CMK (cell line): ENCODE measurements at regions not wholly inside any gene's neighbourhood (a gene's known extent, or its start where the extent isn't known, plus 50 kb on each side); places are given as distances from the start of the nearest gene placed in this dataset.

Experiments
- DNase-seq: peaks from one replicate; pipeline ENCODE4 v3.0.0-alpha.2; 2010; ENCODE audit warnings: low read depth

DNA sequence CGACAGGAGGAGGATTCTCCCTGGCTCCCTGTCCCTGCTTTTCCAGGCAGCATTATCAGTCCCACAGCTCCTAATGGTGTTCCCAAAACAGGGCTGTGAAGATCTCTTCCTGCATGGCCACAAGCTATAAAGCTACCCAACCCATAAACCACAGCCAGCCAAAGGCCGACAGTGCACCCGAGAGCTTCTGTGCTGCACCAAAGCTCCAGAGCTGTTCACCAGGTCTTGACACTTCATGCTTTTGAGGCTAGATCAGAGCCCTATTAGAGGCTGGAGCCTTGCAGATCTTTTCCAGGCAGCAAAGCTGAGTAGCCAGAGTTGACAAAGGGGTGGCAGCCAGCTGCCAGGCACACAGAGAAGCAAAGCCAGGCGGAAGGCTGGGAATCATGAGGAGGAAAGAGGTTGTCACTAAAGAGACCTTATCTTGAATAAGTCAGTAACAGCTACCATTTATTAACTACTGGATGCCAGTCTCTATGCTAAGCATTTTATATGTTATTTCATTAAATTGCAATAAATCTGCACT lies 180.4 kb downstream of the KATNAL1 start:
- no peak for DNase-seq

DNA sequence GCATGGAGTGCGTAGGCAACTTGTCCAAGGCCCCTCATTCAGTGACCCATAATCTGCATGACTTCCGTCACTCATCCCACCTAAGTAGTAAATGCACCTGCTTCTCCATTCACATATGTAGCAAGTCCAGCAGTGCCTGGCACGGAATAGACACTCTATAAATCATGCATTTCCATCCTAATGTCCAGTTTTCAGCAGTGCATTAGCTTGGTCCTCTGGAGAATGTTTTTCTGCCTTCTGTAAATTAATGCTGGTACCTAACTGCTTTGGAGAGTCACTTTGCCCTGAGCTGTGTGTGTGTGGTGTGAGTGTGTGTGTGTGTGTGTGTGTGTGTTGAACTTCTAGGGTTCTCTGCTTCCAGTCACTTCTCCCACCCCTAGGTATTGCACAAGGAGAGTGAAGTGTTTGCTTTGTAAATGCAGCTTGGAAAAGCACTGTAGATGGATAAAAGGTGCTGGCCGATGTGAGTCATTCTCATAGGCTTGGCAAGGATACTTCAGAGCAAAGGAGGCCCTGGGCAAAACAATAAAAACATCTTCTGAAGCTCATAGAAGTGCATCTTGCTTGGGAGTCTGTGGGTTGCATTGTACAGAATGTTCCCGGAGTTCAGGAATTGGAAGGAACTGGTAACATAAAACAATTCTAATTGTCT lies 181.8 kb downstream of the KATNAL1 start:
- DNase-seq = no peak

DNA sequence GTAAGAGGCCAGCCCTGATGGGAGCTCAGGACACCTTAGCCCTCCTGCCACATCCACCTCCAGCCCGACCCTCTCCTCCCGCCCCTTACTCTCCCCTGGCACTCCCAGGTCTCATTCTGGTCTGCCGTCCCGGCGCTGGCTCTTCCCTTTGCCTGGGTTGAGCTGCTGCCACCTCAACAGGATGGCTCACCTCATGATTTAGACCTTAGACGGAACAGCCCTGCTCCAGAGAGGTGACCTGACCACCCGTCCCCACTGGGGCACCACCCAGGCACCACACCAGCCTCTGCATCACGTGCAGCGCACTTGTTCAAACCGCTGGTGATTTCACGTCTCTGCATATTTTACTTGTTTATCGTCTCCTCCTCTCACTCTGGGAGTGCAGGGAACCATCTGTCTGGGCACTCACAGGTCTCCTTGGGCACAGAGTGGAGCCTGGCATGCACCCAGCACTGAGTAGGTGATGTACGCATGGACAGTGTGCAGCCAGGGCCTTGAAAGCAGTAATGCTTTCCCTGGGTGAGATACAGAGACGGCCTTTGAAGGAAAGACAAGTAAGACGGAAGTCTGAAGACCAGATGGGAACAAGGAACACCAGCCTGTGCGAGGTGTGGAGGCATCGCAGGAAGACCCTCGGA lies 183.1 kb downstream of the KATNAL1 start:
- no peak for DNase-seq

DNA sequence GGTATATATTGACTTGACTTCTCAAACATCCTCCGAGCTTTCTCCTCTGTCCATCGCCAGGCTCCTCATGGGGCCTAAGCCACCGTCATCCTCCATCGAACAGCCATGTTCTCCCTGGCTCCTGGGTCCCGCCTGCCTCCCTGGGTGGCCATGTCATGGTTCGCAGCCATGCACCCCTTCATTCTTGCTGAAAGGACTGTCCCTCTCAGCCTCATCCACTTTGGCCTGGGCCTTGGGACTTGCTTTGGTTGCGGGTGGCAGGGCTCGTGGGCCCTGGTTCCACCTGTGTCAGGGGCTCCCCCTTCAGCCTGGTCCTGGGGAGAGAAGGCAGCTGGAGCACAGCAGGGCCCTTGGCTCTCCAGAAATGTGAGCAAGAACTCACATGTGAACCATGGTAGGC lies 183.8 kb downstream of the KATNAL1 start:
- DNase-seq = no peak

DNA sequence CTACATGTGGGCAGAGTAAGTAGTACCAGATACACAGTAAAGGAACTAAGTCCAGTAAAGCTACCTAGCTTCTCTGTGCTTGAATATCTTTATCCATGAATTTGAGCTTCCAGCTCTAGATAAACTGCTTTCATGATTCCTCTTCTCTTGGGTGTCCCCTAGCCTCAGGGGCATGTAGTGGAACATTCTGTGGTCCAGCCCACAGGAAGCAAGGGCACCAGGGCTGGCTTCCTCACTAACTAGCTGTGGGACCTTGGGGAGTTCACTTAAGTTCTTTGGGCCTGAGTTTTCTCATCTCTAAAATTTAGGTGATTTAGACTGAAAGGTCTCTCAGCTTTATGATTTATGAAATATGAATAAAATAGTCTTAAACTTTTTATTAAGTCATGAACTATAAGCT lies 185.7 kb downstream of the KATNAL1 start:
- no peak for DNase-seq

DNA sequence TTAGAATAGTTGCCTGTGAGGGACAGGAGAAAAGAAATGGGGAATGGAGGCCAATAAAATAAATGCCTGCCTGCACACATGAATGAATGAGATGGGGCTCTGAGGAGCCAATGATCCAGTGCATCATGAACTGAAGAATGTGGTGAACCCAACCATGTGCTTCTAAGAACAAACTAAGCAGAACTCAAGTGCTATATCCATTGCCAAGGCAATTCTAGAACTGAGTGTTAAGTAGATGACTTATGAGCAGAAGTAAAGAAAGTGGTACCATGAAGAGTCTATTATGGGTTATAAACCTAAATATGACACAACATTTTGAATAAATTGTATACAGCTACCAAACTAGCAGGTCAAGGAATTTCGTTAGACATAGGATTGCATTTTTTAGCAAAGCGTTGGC lies 186.1 kb downstream of the KATNAL1 start:
- no peak for DNase-seq

DNA sequence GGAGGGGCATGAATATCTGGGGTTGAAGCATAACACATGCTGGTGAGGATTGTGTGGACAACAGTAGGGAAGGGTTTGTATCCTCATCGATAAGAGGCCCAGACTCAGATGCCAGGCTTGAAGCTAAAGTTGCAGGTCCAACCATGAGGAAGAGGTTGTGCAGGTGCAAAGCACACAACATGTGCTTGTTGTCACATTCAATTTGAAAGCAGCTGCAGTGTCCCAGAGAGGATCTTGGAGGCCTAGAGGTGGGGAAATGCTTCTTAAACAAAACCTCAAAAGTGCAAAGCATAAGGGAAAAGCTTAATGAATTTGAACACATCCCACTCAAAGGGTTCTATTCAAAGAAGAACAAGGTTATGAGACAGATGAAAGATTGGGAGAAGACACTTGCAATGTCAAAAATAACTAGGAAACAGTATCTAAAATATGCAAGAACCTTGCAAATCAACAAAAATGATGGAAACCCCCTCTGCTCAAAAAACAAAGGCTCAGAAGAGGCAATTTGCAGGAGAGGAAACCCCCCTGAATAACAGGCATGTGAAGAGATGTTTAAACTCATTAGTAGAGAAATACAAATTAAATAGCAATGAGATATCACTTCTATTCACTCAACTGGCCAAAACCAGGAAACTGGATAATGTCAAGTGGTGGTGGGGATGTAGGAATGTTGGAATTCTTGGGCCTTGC lies 187.1 kb downstream of the KATNAL1 start:
- no peak for DNase-seq

DNA sequence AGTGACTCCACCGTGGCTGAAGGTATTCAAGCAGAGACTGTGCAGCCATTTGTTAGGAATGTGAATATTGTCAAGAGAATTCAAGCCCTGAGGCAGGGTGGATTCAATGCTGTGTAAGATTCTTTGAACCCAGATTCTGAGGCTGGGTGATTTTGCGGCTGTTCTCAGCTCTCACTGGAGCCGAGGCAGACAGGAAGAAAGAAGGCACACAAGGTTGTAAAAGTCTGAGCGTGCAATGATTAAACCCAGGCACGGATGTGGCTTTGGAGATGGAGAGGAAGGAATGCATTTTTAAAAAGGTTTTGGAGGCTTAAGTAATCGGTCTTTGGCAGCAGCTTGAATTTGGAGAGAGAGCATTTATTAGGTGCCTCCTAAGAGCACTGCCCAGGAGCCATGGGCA lies 187.9 kb downstream of the KATNAL1 start:
- DNase-seq = no peak

DNA sequence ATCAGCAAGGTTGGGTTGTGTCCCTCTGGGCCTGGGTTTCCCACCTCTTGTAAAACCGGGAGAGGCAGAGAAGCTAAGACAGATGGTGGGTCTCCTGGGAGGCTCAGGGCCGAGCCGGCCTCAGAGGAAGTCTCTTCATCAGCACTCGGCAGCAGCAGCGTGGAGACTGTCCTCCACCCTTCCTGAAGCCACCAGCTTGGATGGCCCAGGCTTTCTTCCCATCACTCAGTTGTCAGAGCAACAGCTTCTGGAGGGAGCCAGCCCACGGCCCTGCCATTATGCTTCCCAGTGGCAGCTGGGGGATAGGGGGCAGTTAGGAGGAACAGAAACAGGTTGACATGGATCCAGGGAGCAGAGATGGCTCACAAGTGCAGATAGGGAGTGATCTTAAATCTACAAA lies 191.0 kb downstream of the KATNAL1 start:
- DNase-seq = no peak

DNA sequence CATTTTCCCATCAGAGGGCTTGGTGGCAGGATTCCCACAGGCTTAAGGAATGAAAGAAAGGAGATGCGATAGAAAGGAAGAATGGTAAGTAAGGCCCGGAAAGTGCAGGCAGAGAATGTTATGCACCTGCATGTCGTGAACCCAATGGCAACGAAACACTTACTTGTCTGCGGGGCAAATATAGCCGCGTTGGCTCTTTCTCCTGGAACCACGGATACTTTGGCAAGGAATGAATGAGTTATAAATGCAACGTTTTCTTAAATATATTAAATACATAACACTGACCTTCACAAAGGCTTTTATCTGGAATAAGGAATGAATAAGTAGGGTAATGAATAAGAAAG lies 192.1 kb downstream of the KATNAL1 start:
- DNase-seq = no peak

DNA sequence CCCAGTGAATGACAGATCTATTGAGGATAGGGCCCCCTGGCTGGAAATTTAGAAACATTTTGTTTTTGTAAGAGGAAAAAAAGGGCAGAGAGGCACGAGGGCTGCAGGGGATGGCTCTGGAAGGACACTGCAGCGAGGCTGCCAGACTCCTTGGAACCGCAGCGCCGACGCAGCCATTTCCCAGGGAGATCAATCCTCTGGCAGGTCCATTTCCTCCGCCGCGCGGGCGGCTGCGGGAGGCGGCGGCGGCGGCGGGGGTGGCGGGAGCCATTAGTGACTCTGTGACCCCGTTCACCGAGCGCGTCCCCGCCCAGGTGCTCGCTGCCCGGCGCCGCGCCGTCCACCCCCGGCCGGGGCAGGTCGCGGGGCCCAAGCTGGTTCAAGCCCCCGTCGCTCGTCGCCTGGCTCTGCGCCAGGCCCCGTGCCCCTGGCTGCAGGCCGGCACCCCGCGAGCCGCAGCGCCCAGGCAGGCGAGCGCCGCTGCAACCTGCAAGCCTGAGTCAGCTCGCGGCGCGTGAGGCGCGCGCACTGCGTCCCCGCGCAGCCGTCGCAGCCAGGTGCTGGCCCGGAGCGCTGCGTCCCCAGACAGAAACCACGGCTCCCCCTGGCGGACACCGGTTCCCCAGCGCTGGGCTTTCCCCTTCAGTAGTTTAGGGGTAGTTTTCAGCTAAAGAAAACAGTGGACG lies 192.6 kb downstream of the KATNAL1 start:
- peak; percentile 52 for DNase-seq

DNA sequence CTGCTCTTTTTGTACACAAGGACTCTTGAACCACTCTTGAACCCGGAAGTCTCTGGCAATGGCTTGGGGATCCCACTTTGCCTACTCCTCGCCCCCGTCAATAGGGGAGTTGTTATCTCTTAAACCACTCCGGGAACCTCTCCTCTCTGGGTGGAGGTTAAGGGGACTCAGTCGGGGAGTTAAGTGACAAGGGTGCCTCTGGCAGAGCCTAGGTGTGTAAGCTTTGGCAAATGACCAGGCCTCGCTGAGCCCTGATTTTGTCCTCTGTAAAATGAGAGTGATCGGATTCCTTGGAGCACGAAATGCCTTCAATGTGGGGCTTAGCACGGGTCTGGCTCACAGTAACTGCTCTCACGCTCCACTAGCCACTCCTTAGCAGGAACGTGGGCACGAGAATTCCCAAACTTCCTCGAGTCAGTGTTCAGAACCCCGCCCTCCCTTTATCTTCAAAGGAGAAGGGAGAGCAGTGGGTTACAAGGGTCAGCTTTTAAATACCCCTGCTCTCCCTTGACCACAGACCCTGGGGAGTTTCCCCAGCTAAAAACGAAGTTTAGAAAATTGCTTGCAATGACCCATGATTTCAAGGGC lies 193.3 kb downstream of the KATNAL1 start:
- no peak for DNase-seq

DNA sequence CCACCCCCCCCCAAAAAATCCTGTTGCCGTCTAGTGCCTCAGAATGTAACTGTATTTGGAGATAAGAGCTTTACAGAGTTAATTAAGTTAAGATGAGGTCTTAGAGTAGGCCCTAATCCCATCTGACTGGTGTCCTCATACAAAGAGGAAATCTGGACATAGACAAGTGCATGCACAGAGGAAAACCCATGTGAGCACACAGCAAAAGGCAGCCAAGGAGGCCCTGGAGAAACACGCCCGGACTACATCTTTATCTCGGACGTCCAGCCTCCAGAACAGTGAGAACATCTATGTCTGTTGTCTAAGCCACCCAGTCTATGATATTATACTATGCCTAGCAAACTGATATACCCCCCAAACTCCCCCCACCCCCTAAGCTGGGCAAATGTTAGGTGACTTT lies 193.8 kb downstream of the KATNAL1 start:
- no peak for DNase-seq

DNA sequence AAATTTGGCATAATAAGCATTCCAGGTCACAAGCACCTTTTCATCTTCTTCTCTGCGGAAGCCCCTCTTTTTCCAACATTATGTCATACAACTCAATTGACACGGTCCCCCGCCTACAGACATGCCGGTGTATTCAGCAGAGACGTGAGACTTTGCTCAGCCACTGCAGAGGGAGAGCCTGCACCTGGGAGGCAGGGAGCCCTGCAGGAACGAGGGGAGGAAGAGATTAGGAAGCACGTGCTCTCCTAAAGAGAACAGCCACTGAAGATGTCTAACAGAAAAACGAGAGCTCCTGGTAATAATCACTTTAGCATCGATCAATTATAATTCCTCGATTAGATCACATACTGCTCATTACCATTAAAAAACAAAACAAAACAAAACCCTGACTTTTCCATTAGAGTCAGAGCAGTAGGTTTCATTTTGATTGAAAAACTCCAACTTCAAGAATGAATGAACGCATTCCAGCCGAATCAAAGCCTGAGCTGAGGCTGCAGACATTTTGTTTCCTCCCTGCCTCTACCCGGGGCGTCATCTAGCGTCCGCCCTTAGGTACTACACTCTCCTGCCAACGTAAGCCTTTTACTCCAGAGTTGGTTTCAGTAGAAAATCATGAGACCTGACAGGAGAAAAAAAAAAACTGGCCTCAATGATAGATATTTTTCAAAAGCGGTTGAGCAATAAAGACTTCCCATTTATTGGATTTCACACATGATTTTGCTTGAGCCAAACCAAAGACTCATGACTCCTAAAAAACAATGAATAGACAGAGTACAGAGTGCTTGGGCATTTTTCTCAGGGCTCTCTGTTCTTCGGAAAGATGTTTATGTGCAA lies 194.5 kb downstream of the KATNAL1 start:
- DNase-seq = no peak

DNA sequence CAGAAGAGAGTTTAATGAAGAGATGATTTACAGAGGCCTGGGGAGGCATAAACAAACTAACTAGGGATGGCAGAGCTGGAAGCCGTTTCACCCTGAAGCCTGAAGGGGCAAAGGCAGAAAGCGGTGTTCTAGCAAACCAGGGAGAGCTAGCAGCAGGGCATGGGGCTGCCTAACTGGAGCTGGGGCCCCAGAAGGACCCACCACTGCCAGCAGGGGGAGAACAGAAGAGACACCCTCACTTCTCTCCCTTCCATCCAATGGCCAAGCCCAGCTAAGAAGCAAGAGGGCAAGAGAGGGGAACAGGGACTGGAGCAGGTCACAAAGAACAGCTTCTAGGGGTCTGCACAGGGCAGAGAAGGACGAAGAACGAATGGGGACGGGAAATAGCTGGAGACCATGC lies 195.5 kb downstream of the KATNAL1 start:
- no peak for DNase-seq

DNA sequence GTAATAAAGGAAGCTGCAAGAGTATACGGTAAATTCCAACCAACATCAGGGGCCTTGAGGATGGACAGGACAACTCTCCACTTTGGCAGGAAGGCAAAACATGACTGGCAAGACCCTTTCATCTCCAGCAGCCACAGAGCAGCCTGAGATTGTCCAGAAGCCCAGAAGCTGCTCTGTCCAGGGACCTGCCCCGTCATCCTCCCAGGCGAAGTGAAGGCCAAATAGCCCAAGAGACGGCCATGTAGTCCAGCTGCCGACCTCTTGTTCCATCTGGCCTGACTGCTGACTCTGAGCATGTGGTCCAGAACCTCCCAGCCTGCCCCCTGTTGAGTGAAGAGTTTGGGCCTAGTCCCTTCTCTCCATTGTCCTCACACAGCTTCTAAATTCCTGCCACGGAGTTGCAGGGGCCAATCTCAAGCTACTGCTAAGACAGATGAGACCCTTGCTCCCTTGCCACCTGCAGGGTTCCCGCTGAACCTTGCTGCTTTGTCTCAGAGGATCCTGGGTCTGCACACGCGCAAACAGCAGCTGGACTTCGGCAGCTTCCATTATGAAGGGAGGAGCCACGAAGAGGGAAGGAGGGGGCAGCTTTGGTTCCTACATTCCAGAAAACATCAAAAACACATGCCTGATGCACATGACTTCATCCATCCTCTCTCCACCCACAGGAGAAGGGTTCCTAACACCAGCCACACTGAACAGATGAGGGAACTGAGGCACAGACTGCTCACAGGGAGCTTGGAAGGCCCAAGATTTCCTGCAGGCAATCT lies 196.9 kb downstream of the KATNAL1 start:
- DNase-seq = no peak

DNA sequence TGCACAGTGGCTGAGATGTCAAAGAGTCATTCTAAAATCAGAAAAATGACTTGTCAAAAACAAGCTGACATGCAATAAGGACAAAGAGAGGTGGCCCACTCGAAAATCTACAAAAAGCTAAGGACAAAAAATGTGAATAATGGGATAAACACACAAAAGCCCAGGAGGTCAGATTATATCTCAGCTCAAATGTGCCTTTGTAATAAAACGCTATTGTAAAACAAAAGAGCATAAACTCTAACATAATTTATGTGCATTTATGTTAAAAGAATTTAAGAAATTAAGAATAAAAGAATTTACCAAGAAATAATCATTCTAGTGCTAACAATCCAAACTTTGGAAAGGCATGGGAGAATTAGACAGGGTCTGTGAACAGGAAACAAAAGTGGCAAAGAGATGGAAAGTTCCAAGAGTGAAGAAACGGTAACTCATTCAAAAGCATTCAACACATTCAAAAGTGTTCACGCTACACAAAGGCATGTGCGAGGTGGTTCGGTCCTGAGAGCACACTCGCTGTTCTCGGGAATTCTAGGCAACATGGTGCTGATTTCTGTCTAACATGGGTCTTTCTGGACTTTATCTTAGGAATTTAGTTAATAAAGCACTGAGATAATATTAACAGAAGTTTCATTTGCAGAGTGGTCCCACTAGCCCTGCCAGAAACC lies 197.7 kb downstream of the KATNAL1 start:
- no peak for DNase-seq

DNA sequence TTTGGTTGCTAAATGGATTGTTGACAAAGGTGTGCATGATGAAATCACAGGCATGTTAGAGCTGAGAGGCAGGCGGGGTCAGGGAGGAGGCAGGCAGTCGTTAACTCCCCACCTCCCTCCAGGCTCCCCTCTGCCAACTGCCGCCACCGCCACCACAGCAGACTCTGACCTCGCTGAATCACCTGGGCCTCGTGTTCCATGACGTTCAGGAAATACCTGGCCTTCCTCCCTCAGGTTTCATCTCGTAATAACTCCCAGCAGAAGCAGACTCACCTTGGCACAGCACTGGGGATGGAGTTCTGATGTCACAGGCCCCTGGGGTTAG lies 198.5 kb downstream of the KATNAL1 start:
- DNase-seq = no peak

DNA sequence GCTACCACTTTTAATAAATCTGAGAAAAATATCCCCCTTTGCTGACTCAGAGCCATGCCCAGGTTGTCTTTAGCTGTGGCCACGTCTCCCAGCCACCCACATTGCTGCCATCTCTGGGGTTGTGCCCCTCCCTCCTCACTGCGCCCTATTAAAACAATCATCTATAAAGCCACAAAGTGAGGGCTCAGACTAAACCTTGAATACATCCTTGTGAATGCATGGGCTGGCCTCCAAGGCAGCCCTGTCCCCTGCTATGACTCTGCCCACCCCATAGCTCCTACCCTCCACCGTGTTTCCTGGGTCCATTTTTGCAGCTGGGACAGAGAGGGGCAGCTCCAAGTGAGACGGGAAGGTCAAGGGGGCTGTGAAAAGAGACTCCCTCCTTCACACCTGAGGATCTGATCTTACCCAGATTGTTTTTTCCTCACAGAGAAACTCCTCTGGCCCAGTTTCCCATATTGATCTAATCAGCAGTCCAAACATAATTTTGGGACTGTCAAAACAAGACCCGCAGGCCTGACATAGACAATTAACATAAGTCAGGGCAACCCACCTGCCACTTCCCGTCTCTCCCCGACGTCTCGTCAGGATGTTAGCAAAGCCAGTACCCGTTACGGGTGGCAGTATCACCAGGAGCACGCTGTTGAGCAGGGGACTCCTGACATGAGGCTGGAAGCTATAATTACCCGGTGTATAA lies 199.0 kb downstream of the KATNAL1 start:
- DNase-seq = no peak
